ENCODE measurements at regions not wholly inside any gene's neighbourhood (a gene's known extent, or its start where the extent isn't known, plus 50 kb on each side); places are given as distances from the start of the nearest gene placed in this dataset.
A peak's percentile ranks its signal among the peaks of the same experiment; 100 is the strongest.
"Not testable (repeated sequence)": the region's sequence is repeated elsewhere in the genome, so short reads cannot be mapped to it uniquely, and the experiment has no call there.

DNA sequence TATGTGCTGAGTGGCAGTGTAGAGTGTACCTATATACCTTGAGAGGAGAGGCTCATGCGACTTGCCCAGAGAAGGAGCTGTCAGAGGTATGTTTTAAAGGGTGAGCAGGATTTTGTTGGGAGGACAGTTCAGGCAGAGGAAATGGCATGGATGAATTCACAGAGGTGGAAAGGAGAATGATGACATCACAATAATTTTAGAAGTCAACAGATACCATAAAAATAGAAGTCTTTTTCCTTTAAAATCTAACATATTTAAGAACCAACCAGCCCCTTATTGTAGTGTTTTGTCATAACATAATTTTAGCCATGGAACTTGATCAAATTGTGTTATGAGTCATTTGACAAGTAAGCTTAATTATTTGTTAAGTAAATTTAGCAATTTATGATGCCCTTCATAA, 538.1 kb upstream of the GYPC start:
- no peak for TF ChIP-seq JUND (IDR thresholded peaks at IDR 0.05; ENCODE audit: low read depth)
- in situ Hi-C loops (cut with HindIII; ENCODE audit: low pct_unique_long_range_greater_than_20kb, low sequenced_read_pairs), result no loop called here
- DNase-seq (ENCODE audit: low read depth in 1 of 2, low spot score in 1 of 2), result no peak

DNA sequence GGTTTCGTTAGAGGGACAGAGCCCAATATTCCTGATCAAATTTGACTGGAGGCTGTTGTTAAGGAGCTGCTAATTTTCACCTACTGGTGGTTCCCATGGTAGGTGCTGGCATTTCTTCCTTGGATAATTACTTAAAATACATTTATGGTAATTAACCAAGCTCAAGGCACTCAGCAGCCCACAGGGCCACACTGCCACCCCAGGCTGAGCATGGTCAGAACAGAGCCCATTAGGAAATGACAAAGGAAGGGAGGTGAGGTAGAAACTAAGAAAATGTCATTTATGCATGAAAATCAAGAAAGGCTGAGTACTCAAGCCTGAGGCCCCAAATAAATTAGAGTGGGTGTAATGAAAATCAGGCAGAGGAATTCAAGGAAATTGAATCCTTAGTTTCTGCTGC, 510.2 kb upstream of the GYPC start:
- no peak for TF ChIP-seq JUND (IDR thresholded peaks at IDR 0.05; ENCODE audit: low read depth)
- in situ Hi-C loops (cut with HindIII; ENCODE audit: low pct_unique_long_range_greater_than_20kb, low sequenced_read_pairs), result no loop called here
- no peak for DNase-seq (ENCODE audit: low read depth in 1 of 2, low spot score in 1 of 2)

DNA sequence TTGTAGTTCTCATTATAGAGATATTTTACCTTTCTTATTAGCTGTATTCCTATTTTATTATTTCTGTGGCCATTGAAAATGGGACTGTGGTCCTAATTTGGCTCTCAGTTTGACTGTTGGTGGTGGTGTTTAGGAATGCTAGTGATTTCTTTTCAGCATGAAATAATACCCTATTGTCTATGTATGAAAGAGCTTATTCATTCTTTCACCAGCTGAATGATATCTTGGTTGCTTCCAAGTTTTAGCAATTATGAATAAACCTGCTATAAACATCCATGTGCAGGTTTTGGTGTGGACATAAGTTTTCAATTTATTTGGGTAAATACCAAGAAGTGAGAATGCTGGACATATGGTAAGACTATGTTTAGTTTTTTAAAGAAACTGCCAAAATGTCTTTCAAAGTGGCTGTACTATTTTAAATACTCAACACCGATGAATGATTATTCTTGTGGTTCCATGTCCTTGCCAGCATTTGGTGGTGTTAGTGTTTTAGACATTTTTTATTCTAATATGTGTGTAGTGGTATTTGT, 501.6 kb upstream of the GYPC start:
- no peak for TF ChIP-seq JUND (IDR thresholded peaks at IDR 0.05; ENCODE audit: low read depth)
- in situ Hi-C loops (cut with HindIII; ENCODE audit: low pct_unique_long_range_greater_than_20kb, low sequenced_read_pairs), result no loop called here
- DNase-seq (ENCODE audit: low read depth in 1 of 2, low spot score in 1 of 2), result no peak

DNA sequence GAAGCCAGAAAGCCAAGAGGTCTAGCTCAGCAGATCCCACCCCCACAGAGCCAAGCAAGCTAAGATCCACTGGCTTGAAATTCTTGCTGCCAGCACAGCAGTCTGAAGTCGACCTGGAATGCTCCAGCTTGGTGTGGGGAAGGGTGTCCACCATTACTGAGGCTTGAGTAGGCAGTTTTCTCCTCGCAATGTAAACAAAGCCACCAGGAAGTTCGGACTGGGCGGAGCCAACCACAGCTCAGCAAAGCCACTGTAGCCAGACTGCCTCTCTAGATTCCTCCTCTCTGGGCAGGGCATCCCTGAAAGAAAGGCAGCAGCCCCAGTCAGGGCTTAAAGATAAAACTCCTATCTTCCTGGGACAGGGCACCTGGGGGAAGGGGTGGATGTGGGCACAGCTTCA, 495.0 kb upstream of the GYPC start:
- DNase-seq (ENCODE audit: low read depth in 1 of 2, low spot score in 1 of 2), result peak in 1 of 2 experiments; percentile 28
- in situ Hi-C loops (cut with HindIII; ENCODE audit: low pct_unique_long_range_greater_than_20kb, low sequenced_read_pairs), result not testable (repeated sequence)

DNA sequence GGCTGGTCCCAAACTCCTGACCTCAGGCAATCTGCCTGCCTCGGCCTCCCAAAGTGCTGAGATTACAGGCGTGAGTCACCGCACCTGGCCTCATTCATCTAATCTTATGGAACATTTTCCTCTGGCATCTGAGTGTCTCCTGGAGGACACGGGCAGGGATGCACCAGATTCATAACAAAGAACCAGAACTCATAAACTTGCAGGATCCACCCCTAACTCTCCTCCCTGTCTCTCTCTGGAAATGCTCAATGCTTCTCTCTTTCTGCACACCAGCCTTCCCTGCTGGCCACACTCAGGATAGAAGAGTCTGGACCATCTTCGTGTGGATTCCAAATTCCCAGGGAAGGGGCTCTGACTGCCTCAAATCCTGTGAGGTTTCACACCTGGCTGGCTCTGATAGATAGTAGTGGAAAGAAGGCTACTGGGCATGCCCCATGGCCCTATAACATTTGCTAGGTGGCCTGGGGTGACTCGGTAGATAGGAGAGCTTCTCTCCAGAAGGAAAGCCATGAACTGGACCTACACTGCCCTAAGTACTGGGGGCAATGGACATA, 483.2 kb upstream of the GYPC start:
- no peak for DNase-seq (ENCODE audit: low read depth in 1 of 2, low spot score in 1 of 2)
- no peak for TF ChIP-seq JUND (IDR thresholded peaks at IDR 0.05; ENCODE audit: low read depth)
- in situ Hi-C loops (cut with HindIII; ENCODE audit: low pct_unique_long_range_greater_than_20kb, low sequenced_read_pairs), result no loop called here

DNA sequence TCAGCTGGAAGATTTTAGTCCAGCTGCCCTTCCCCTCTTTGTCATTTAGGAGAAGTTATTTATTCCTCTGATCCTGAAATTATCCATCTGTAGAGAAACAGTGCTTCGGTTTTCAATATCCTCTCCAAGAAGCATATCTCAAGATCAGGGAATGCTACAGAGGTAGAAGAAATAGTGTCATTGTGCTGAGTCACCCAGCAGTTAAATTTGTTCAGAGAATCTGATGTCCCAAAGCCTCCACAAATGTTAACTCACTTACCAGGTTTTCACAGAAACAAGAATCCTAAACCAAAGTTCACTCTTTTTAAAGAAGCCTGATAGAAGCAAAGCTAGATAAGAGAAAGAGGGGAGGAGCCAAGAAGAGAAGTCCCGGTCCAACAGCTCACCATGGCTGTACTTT, 480.7 kb upstream of the GYPC start:
- DNase-seq (ENCODE audit: low read depth in 1 of 2, low spot score in 1 of 2), result no peak
- in situ Hi-C loops (cut with HindIII; ENCODE audit: low pct_unique_long_range_greater_than_20kb, low sequenced_read_pairs), result no loop called here

DNA sequence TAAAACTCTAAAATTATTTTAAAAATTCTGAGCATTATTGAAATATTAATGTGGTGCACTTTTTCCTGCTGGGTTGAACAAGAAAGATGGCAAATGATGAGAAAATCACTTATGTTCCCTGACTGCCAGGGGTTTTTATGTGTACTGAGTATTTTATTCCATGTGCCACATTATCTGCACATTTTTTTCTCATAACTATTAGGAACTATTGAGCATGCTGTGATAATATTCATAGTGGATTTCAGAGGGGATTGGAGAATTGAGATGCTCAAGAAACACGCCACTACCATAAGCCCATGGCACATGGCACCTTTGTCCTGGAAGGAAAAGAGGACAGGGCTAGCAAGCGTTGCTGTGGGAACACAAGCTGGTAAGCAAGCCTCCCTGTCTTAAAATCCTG, 478.5 kb upstream of the GYPC start:
- TF ChIP-seq JUND (IDR thresholded peaks at IDR 0.05; ENCODE audit: low read depth), result no peak
- DNase-seq (ENCODE audit: low read depth in 1 of 2, low spot score in 1 of 2), result no peak
- in situ Hi-C loops (cut with HindIII; ENCODE audit: low pct_unique_long_range_greater_than_20kb, low sequenced_read_pairs), result no loop called here

More for the DNA sequence above, 480.7 kb upstream of the GYPC start:
- no peak for TF ChIP-seq JUND (IDR thresholded peaks at IDR 0.05; ENCODE audit: low read depth)

DNA sequence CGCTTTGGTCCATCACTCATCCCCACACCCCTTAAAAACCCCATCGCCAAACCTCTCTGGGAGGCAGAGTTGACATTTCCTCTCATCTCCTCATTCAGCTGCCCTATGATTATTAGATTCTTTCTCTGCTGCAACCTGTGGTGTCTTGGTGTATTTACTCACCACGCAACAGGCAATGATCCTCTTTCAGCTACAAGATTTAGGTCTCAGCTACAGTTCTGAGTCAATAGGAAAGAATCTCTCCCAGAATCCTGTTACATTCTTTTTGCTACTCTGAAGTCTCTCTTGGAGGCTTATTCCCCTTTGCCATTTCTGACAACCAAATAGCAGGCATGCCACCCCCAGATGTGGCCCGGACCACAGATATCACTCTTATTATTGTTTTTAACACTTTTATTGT, 468.3 kb upstream of the GYPC start:
- no peak for TF ChIP-seq JUND (IDR thresholded peaks at IDR 0.05; ENCODE audit: low read depth)
- DNase-seq (ENCODE audit: low read depth in 1 of 2, low spot score in 1 of 2), result no peak
- in situ Hi-C loops (cut with HindIII; ENCODE audit: low pct_unique_long_range_greater_than_20kb, low sequenced_read_pairs), result no loop called here

DNA sequence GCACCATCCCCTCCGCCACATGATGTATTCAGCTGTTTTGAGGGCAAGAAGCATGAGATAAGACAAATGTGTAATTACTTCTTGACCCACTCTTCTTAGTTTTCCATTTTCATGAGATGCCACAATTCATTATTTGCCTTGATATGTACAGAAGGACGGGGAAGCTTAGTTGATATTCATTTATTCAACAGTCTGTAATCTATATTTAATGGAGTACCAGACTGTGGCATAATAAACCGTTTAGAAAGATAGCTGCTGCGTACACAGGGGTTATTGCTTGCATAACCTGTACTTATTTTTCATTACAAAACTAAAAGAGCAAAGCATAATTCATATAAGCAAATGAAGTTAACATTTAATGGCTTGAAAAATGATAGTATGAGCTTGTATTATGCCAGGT, 466.4 kb upstream of the GYPC start:
- in situ Hi-C loops (cut with HindIII; ENCODE audit: low pct_unique_long_range_greater_than_20kb, low sequenced_read_pairs), result no loop called here
- no peak for TF ChIP-seq JUND (IDR thresholded peaks at IDR 0.05; ENCODE audit: low read depth)
- no peak for DNase-seq (ENCODE audit: low read depth in 1 of 2, low spot score in 1 of 2)

DNA sequence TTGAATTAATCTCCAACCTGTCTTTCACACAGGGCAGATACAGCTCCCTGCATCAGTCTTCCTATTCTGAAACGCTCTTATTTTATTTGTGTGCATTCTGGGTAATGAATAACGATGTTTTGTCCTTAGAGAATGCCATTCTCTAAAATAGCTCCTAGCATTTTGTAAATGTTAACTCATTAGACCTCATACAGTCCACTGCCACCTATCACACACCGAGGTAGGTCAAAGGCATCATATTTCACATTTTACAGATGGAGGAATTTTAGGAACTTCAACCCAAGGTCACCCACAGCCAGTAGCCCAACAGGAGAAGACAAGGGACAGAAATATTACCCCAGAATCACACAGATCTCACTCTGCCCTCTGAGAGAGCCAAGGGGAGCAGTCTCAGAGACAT, 455.4 kb upstream of the GYPC start:
- no peak for TF ChIP-seq JUND (IDR thresholded peaks at IDR 0.05; ENCODE audit: low read depth)
- no peak for DNase-seq (ENCODE audit: low read depth in 1 of 2, low spot score in 1 of 2)
- in situ Hi-C loops (cut with HindIII; ENCODE audit: low pct_unique_long_range_greater_than_20kb, low sequenced_read_pairs), result no loop called here

DNA sequence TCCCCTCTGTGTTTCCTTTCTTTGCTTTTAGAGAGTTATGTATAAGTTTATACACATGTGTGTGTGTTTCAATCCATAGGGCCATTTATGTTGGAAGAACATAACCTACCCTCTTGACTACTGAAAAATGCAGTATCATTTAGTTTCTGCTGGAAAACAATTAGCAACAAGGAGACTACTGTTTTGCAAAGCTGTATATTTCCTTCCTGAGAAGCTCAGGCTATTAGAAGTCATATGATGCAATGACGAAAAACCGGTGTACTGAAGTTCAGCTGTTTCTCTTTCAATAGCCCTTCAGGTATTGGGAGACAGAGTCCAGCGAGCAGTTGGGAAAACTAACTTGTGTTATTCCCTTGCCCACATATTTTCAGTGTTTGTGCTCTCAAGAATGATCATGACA, 447.7 kb upstream of the GYPC start:
- peak in 1 of 2 experiments; percentile 2 for DNase-seq (ENCODE audit: low read depth in 1 of 2, low spot score in 1 of 2)
- in situ Hi-C loops (cut with HindIII; ENCODE audit: low pct_unique_long_range_greater_than_20kb, low sequenced_read_pairs), result no loop called here
- TF ChIP-seq JUND (IDR thresholded peaks at IDR 0.05; ENCODE audit: low read depth), result no peak

DNA sequence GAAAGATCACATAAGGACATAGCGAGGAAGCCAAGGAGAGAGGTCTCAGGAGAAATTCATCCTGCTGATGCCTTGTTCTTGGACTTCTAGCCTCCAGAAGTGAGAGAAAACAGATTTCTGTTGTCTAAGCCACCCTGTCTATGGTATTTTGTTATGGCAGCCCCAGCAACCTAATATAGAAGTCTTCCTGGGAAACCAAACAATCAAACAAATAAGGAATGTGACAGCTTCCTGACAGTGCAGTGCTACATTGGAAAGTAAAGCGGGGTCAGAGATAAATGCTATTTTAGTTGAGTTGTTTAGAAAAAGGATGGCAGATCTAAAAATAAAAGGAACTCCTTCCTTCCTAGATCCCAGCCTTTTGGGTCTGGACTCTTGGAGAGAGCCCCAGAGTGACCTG, 443.2 kb upstream of the GYPC start:
- in situ Hi-C loops (cut with HindIII; ENCODE audit: low pct_unique_long_range_greater_than_20kb, low sequenced_read_pairs), result no loop called here
- DNase-seq (ENCODE audit: low read depth in 1 of 2, low spot score in 1 of 2), result no peak

DNA sequence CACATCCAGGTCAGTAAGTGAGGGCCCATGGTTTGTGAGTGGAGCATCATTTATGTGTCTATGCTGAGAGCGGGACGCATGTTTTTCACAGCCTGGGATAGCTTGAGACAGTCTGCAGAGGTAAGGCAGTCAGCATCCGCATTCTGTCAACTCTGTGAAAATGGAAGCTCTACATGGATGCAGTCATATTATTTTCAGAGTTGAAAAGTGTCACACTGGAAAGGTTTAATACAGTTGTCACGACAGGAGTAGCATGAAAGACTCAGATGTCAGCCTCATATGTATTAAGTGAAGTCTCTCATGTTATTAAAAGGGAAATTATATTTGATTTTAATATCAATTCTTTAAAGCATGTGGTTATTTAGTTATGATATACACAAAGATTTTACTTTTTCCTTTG, 436.9 kb upstream of the GYPC start:
- in situ Hi-C loops (cut with HindIII; ENCODE audit: low pct_unique_long_range_greater_than_20kb, low sequenced_read_pairs), result no loop called here
- no peak for DNase-seq (ENCODE audit: low read depth in 1 of 2, low spot score in 1 of 2)
- no peak for TF ChIP-seq JUND (IDR thresholded peaks at IDR 0.05; ENCODE audit: low read depth)

More for the DNA sequence above, 443.2 kb upstream of the GYPC start:
- no peak for TF ChIP-seq JUND (IDR thresholded peaks at IDR 0.05; ENCODE audit: low read depth)

DNA sequence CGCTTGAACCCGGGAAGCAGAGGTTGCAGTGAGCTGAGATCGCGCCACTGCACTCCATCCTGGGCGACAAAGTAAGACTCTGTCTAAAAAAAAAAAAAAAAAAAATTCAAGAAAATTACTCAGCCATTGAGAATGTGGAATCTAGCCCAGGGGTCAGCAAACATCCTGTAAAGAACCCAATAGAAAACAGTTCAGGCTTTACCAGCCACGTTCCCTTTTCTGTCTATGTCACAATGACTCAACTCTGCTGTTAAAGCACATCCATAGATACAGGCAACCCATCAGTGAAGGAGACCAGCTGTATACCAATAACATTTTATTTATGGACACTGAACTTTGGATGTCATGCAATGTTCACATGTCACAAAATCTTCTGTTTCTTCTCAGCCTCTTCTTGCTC, 435.6 kb upstream of the GYPC start:
- no peak for DNase-seq (ENCODE audit: low read depth in 1 of 2, low spot score in 1 of 2)
- in situ Hi-C loops (cut with HindIII; ENCODE audit: low pct_unique_long_range_greater_than_20kb, low sequenced_read_pairs), result no loop called here
- TF ChIP-seq JUND (IDR thresholded peaks at IDR 0.05; ENCODE audit: low read depth), result no peak

All from T47D (cell line).